ENCODE measurements at regions not wholly inside any gene's neighbourhood (a gene's known extent, or its start where the extent isn't known, plus 50 kb on each side); places are given as distances from the start of the nearest gene placed in this dataset.

GRCh38 chr6:8218861-8219260 lies 116.5 kb upstream of the EEF1E1 start:
- DNase-seq (ENCODE audit: low read depth in 2 of 2) = no peak

GRCh38 chr6:8215631-8216030 lies 113.3 kb upstream of the EEF1E1 start:
- DNase-seq (ENCODE audit: low read depth in 2 of 2) = no peak

- no peak for DNase-seq (ENCODE audit: low read depth in 2 of 2)
Measured at GRCh38 chr6:8213995-8214394, 111.6 kb upstream of the EEF1E1 start.

- no peak for DNase-seq (ENCODE audit: low read depth in 2 of 2)
Measured at GRCh38 chr6:8212720-8213434, 110.5 kb upstream of the EEF1E1 start.

GRCh38 chr6:8207869-8208191 lies 105.5 kb upstream of the EEF1E1 start:
- DNase-seq (ENCODE audit: low read depth in 2 of 2) = no peak

- DNase-seq (ENCODE audit: low read depth in 2 of 2) = no peak
Measured at GRCh38 chr6:8207191-8207868, 105.0 kb upstream of the EEF1E1 start.

- no peak for DNase-seq (ENCODE audit: low read depth in 2 of 2)
Measured at GRCh38 chr6:8203337-8203736, 101.0 kb upstream of the EEF1E1 start.

GRCh38 chr6:8201679-8202078 lies 99.3 kb upstream of the EEF1E1 start:
- no peak for DNase-seq (ENCODE audit: low read depth in 2 of 2)

GRCh38 chr6:8200255-8200654 lies 97.9 kb upstream of the EEF1E1 start:
- DNase-seq (ENCODE audit: low read depth in 2 of 2) = no peak

- no peak for DNase-seq (ENCODE audit: low read depth in 2 of 2)
Measured at GRCh38 chr6:8195714-8196102, 93.4 kb upstream of the EEF1E1 start.

GRCh38 chr6:8195040-8195713 lies 92.8 kb upstream of the EEF1E1 start:
- DNase-seq (ENCODE audit: low read depth in 2 of 2) = no peak

- DNase-seq (ENCODE audit: low read depth in 2 of 2) = no peak
Measured at GRCh38 chr6:8194490-8194889, 92.1 kb upstream of the EEF1E1 start.

GRCh38 chr6:8193541-8193940 lies 91.2 kb upstream of the EEF1E1 start:
- DNase-seq (ENCODE audit: low read depth in 2 of 2) = no peak

- DNase-seq (ENCODE audit: low read depth in 2 of 2) = no peak
Measured at GRCh38 chr6:8192597-8192996, 90.2 kb upstream of the EEF1E1 start.

- DNase-seq (ENCODE audit: low read depth in 2 of 2) = no peak
Measured at GRCh38 chr6:8192067-8192466, 89.7 kb upstream of the EEF1E1 start.

- DNase-seq (ENCODE audit: low read depth in 2 of 2) = no peak
Measured at GRCh38 chr6:8191629-8192028, 89.3 kb upstream of the EEF1E1 start.

- no peak for DNase-seq (ENCODE audit: low read depth in 2 of 2)
Measured at GRCh38 chr6:8187209-8187608, 84.9 kb upstream of the EEF1E1 start.

- no peak for DNase-seq (ENCODE audit: low read depth in 2 of 2)
Measured at GRCh38 chr6:8182902-8183665, 80.7 kb upstream of the EEF1E1 start.

- no peak for DNase-seq (ENCODE audit: low read depth in 2 of 2)
Measured at GRCh38 chr6:8181951-8182845, 79.8 kb upstream of the EEF1E1 start.

GRCh38 chr6:8181160-8181881 lies 79.0 kb upstream of the EEF1E1 start:
- no peak for DNase-seq (ENCODE audit: low read depth in 2 of 2)

Data from stimulated activated CD4-positive, alpha-beta T cell treated with anti-CD3 and anti-CD28 coated beads, Interleukin-1b, Interleukin-23, amount 100 ng/mL, for 1 hour (primary cell).